Mesenchymal stem cell (in vitro differentiated cells and primary cell): ENCODE measurements at regions not wholly inside any gene's neighbourhood (a gene's known extent, or its start where the extent isn't known, plus 50 kb on each side); places are given as distances from the start of the nearest gene placed in this dataset.
"Not testable (repeated sequence)": the region's sequence is repeated elsewhere in the genome, so short reads cannot be mapped to it uniquely, and the experiment has no call there.

Experiments used
- DNase-seq: peaks from one replicate; pipeline ENCODE4 v3.0.0-alpha.2; 2013
- H2AFZ ChIP-seq: one replicate; pipeline ENCODE4 v1.6.1; 2013; ENCODE audit warnings: low read depth, mild to moderate bottlenecking, control low read depth, inconsistent platforms, low read length, moderate library complexity
- H2AK5ac ChIP-seq: 2 replicates; pipeline ENCODE4 v1.6.1; 2013; ENCODE audit warnings: low read length, moderate library complexity, mild to moderate bottlenecking, inconsistent platforms; ENCODE audit not compliant: severe bottlenecking
- H2BK120ac ChIP-seq: one replicate; pipeline ENCODE4 v1.6.1; 2013; ENCODE audit warnings: low read depth, mild to moderate bottlenecking, inconsistent platforms, low read length, moderate library complexity
- H2BK12ac ChIP-seq, 2 experiments: one replicate each; pipeline ENCODE4 v1.6.1; 2013; ENCODE audit warnings: inconsistent platforms in 2 of 2, low read length in 2 of 2, mild to moderate bottlenecking in 2 of 2, moderate library complexity in 2 of 2, control low read depth in 1 of 2
- H2BK15ac ChIP-seq: one replicate; pipeline ENCODE4 v1.6.1; 2013; ENCODE audit warnings: mild to moderate bottlenecking, low read depth, inconsistent platforms; ENCODE audit not compliant: poor library complexity, severe bottlenecking
- H2BK5ac ChIP-seq: 2 replicates; pipeline ENCODE4 v1.6.1; 2013; ENCODE audit warnings: low read depth, mild to moderate bottlenecking, low read length, control low read depth, inconsistent platforms; ENCODE audit not compliant: poor library complexity, severe bottlenecking
- H3K14ac ChIP-seq, 2 experiments: one replicate each; pipeline ENCODE4 v1.6.1; 2013; ENCODE audit warnings: inconsistent platforms in 2 of 2, low read length in 2 of 2, control low read depth in 1 of 2, mild to moderate bottlenecking in 1 of 2, moderate library complexity in 1 of 2
- H3K18ac ChIP-seq, 2 experiments: one replicate each; pipeline ENCODE4 v1.6.1; 2013; ENCODE audit warnings: inconsistent platforms in 2 of 2, low read length in 2 of 2, control low read depth in 1 of 2, low read depth in 1 of 2, mild to moderate bottlenecking in 1 of 2
- H3K23ac ChIP-seq, 2 experiments: one replicate each; pipeline ENCODE4 v1.6.1; 2013; ENCODE audit warnings: inconsistent platforms in 2 of 2, low read length in 2 of 2, mild to moderate bottlenecking in 2 of 2, moderate library complexity in 2 of 2, control low read depth in 1 of 2
- H3K27ac ChIP-seq: 2 replicates; pipeline ENCODE4 v1.5.1; 2013; ENCODE audit warnings: mild to moderate bottlenecking, moderate library complexity, low read length, control low read depth, inconsistent platforms; ENCODE audit not compliant: poor library complexity, severe bottlenecking
- H3K27me3 ChIP-seq, 2 experiments: 2 replicates each; pipeline versions ENCODE4 v1.6.1 to v1.7.0; 2013; ENCODE audit warnings: low read length in 2 of 2, mild to moderate bottlenecking in 2 of 2, moderate library complexity in 2 of 2, control low read depth in 1 of 2, inconsistent platforms in 1 of 2; ENCODE audit not compliant: control insufficient read depth in 1 of 2, insufficient read depth in 1 of 2
- H3K36me3 ChIP-seq, 2 experiments: 2 replicates each; pipeline versions ENCODE4 v1.6.1 to v1.7.0; 2013; ENCODE audit warnings: low read length in 2 of 2, control low read depth in 1 of 2, inconsistent platforms in 1 of 2, low read depth in 1 of 2, mild to moderate bottlenecking in 1 of 2; ENCODE audit not compliant: insufficient read depth in 2 of 2, control insufficient read depth in 1 of 2
- H3K4ac ChIP-seq, 2 experiments: one replicate each; pipeline ENCODE4 v1.6.1; 2013; ENCODE audit warnings: inconsistent platforms in 2 of 2, low read length in 2 of 2, mild to moderate bottlenecking in 2 of 2, moderate library complexity in 2 of 2, control low read depth in 1 of 2, low read depth in 1 of 2
- H3K4me1 ChIP-seq: 2 replicates; pipeline ENCODE4 v1.6.1; 2013; ENCODE audit warnings: low read depth, low read length, control low read depth; ENCODE audit not compliant: control insufficient read depth, insufficient read depth
- H3K4me2 ChIP-seq: 2 replicates; pipeline ENCODE4 v1.6.1; 2013; ENCODE audit warnings: low read length, mild to moderate bottlenecking, inconsistent platforms; ENCODE audit not compliant: poor library complexity, severe bottlenecking
- H3K4me3 ChIP-seq, 2 experiments: 2 replicates each; pipeline versions ENCODE4 v1.5.1 to v1.7.0; 2013; ENCODE audit warnings: low read length in 2 of 2, mild to moderate bottlenecking in 2 of 2, control low read depth in 1 of 2, low read depth in 1 of 2; ENCODE audit not compliant: insufficient read depth in 1 of 2
- H3K79me1 ChIP-seq: replicated peaks from 2 replicates; pipeline ENCODE4 v1.6.1; 2013; ENCODE audit warnings: mild to moderate bottlenecking, control low read depth, low read length, inconsistent platforms; ENCODE audit not compliant: poor library complexity, severe bottlenecking
- H3K9ac ChIP-seq: 2 replicates; pipeline ENCODE4 v1.7.0; 2013; ENCODE audit warnings: mild to moderate bottlenecking, low read length, moderate library complexity
- H3K9me3 ChIP-seq: 2 replicates; pipeline ENCODE4 v1.7.0; 2013; ENCODE audit warnings: mild to moderate bottlenecking, low read length; ENCODE audit not compliant: control insufficient read depth
- H4K8ac ChIP-seq: one replicate; pipeline ENCODE4 v1.6.1; 2013; ENCODE audit warnings: inconsistent platforms, mild to moderate bottlenecking, low read length, moderate library complexity
- H4K91ac ChIP-seq: one replicate; pipeline ENCODE4 v1.6.1; 2013; ENCODE audit warnings: mild to moderate bottlenecking, low read length, inconsistent platforms
- WGBS: methylation state at CpG from one replicate; pipeline ENCODE4 v1.1.7; 2013; ENCODE audit warnings: mixed read lengths; 5-methylcytosine and 5-hydroxymethylcytosine counted together

- no peaks in the 10 kb centered on the region for H3K27me3 ChIP-seq
- no peak overlapping the region for H2AFZ ChIP-seq
- H3K23ac ChIP-seq, result no peak overlapping the region
- H2BK5ac ChIP-seq, result no peak overlapping the region
- no peak overlapping the region for H3K4me3 ChIP-seq
- no peak overlapping the region for H2AK5ac ChIP-seq
- no peak overlapping the region for H4K91ac ChIP-seq
- no peak overlapping the region for H4K8ac ChIP-seq
- H3K4me2 ChIP-seq, result no peak overlapping the region
- no peak overlapping the region for H3K4ac ChIP-seq
- H2BK12ac ChIP-seq, result no peak overlapping the region
- no peaks in the 10 kb centered on the region for H3K4me1 ChIP-seq
- H3K9ac ChIP-seq, result no peak overlapping the region
- whole genome bisulfite sequencing, result no CpG with 5 or more reads among the region's 1 CpG
- H3K9me3 ChIP-seq, result peaks cover 26% of the 10 kb centered on the region
- no peak overlapping the region for H3K18ac ChIP-seq
- no peak overlapping the region for H2BK15ac ChIP-seq
- DNase-seq, result no peak
- no peak overlapping the region for H3K14ac ChIP-seq
- no peaks in the 10 kb centered on the region for H3K79me1 ChIP-seq
- no peak overlapping the region for H3K27ac ChIP-seq
- no peak overlapping the region for H2BK120ac ChIP-seq
- no peaks in the 10 kb centered on the region for H3K36me3 ChIP-seq
Observed at GRCh38 chr5:105865834-105866233, 1804.9 kb downstream of the EFNA5 start.

GRCh38 chr5:105859350-105859749, 1811.4 kb downstream of the EFNA5 start:
- not testable (repeated sequence) for H3K4me1 ChIP-seq, H3K4ac ChIP-seq, H2BK120ac ChIP-seq, H2AK5ac ChIP-seq, H3K4me2 ChIP-seq, H3K36me3 ChIP-seq, H3K79me1 ChIP-seq, H2AFZ ChIP-seq, H2BK12ac ChIP-seq, H4K91ac ChIP-seq, H4K8ac ChIP-seq, H3K27me3 ChIP-seq, H3K9ac ChIP-seq, H3K9me3 ChIP-seq, H3K23ac ChIP-seq, H3K14ac ChIP-seq, H3K18ac ChIP-seq, H2BK5ac ChIP-seq, DNase-seq, H3K27ac ChIP-seq, H2BK15ac ChIP-seq, H3K4me3 ChIP-seq
- 92% methylated on average over 24 of the region's 33 CpGs for WGBS

- Histone ChIP-seq H4K91ac (no peak overlapping the region), H2BK5ac (no peak overlapping the region), H3K4me3 (no peak overlapping the region), H2BK15ac (no peak overlapping the region), H3K23ac (no peak overlapping the region), H3K4ac (no peak overlapping the region), H3K18ac (no peak overlapping the region), H4K8ac (no peak overlapping the region), H3K27ac (no peak overlapping the region), H2BK12ac (no peak overlapping the region), H2AFZ (no peak overlapping the region), H3K14ac (no peak overlapping the region), H3K9ac (no peak overlapping the region), H2BK120ac (no peak overlapping the region), H3K79me1 (no peaks in the 10 kb centered on the region), H3K9me3 (no peaks in the 10 kb centered on the region), H2AK5ac (no peak overlapping the region), H3K4me2 (no peak overlapping the region), H3K27me3 (no peaks in the 10 kb centered on the region), H3K36me3 (no peaks in the 10 kb centered on the region), H3K4me1 (no peaks in the 10 kb centered on the region)
- DNase-seq, result no peak
- WGBS, result no CpG with 5 or more reads among the region's 1 CpG
Observed at GRCh38 chr5:105849701-105850100, 1821.0 kb downstream of the EFNA5 start.

DNA sequence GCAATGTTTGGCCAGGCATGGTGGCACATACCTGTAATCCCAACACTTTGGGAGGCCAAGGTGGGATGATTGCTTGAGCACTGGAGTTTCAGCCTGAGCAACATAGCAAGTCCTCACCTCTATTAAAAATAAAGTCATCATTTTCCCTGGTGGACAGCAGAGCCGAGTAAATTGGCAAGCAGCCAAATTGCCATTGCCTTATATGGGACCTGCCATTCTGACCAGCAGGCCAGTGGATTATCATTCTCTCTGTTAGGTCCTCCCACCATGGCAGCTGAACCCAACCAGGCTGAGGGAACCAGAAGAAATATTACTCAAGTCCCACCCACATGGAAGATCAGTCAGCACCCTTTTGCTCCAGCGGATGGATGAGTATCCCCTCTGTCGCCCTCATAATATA, 1829.9 kb downstream of the EFNA5 start:
- no peaks in the 10 kb centered on the region for H3K27me3 ChIP-seq
- H3K18ac ChIP-seq, result no peak overlapping the region
- no peaks in the 10 kb centered on the region for H3K79me1 ChIP-seq
- DNase-seq, result no peak
- no peak overlapping the region for H2BK12ac ChIP-seq
- no peak overlapping the region for H3K4me3 ChIP-seq
- H3K9ac ChIP-seq, result no peak overlapping the region
- no peak overlapping the region for H4K91ac ChIP-seq
- no peak overlapping the region for H3K4ac ChIP-seq
- no peak overlapping the region for H2BK120ac ChIP-seq
- H4K8ac ChIP-seq, result no peak overlapping the region
- H3K4me1 ChIP-seq, result no peaks in the 10 kb centered on the region
- no peak overlapping the region for H3K27ac ChIP-seq
- no peak overlapping the region for H2BK15ac ChIP-seq
- no peak overlapping the region for H3K23ac ChIP-seq
- WGBS, result 84% methylated on average over 3 of the region's 3 CpGs
- no peak overlapping the region for H3K14ac ChIP-seq
- H2AK5ac ChIP-seq, result no peak overlapping the region
- no peak overlapping the region for H3K4me2 ChIP-seq
- no peak overlapping the region for H2BK5ac ChIP-seq
- no peaks in the 10 kb centered on the region for H3K36me3 ChIP-seq
- H3K9me3 ChIP-seq, result no peaks in the 10 kb centered on the region
- no peak overlapping the region for H2AFZ ChIP-seq
